GM12873 (cell line): ENCODE measurements at regions not wholly inside any gene's neighbourhood (a gene's known extent, or its start where the extent isn't known, plus 50 kb on each side); places are given as distances from the start of the nearest gene placed in this dataset.

Experiments
- TF ChIP-seq, protein P1 (sequence below): IDR thresholded peaks from 2 replicates; pipeline ENCODE4 v1.5.1; 2012; ENCODE audit warnings: low read depth, mild to moderate bottlenecking, moderate library complexity, low read length, control low read depth; ENCODE audit not compliant: insufficient read depth; ENCODE audit errors: missing control alignments

DNA sequence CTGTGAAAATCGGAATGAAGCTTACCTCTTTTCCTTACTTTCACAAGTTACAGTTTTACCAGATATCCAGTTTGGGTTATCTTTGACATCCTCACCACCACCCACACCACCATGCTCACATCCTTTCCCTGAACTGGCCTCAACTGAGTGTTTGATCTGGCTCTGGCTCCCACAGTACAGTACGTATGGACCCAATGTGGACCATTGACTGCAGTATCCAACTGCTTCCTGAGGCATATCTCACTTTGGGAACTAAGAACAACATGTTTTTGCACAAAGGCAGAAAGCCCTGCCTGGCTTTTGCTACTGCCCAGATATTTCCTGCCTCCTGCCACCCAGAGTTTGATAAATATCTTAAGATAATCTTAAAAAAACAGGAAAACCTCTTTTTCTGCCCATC lies 1232.0 kb upstream of the CDH18 start:
- TF ChIP-seq, protein P1, sequence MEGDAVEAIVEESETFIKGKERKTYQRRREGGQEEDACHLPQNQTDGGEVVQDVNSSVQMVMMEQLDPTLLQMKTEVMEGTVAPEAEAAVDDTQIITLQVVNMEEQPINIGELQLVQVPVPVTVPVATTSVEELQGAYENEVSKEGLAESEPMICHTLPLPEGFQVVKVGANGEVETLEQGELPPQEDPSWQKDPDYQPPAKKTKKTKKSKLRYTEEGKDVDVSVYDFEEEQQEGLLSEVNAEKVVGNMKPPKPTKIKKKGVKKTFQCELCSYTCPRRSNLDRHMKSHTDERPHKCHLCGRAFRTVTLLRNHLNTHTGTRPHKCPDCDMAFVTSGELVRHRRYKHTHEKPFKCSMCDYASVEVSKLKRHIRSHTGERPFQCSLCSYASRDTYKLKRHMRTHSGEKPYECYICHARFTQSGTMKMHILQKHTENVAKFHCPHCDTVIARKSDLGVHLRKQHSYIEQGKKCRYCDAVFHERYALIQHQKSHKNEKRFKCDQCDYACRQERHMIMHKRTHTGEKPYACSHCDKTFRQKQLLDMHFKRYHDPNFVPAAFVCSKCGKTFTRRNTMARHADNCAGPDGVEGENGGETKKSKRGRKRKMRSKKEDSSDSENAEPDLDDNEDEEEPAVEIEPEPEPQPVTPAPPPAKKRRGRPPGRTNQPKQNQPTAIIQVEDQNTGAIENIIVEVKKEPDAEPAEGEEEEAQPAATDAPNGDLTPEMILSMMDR, result no peak

DNA sequence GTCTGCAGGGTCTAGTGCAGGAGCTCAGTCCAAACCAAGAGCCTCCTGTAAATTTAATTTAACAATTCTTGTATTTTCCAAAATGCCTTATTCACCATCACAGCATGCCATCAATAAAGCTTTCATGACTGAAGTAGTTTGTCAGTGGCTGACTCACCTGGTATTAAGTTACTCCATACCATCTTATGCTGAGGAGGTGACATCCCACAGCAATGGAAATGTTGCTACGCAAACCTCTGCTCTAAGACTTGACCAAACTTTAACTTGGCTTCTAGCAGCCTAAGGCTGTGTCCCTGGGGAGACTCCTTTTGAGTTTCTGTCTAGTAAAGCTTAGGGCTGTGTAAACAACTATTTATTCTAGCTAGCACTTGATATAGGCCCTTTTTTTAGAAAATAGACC lies 1231.3 kb upstream of the CDH18 start:
- TF ChIP-seq, protein P1, result no peak

GRCh38 chr5:21212026-21212425 lies 1224.0 kb upstream of the CDH18 start:
- TF ChIP-seq, protein P1, result no peak

DNA sequence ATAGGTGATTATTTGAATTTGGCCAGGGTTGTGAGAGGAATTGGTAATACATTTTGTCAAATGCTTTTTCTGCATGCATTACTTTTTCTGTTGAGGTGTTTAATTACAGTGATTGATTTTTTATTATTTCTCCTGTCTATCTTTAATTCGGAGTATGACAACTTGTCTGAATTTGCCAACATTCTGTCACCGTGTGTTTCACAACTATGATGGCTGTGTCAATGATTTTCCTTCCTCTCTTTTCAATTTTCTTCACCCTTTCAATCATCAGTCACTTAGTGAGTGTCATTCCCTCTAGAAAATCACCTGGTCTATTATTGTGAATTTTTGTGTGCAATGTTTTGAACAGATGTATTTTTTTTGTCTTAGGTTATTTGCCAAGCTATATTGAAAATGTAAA lies 1221.4 kb upstream of the CDH18 start:
- TF ChIP-seq, protein P1, result no peak

DNA sequence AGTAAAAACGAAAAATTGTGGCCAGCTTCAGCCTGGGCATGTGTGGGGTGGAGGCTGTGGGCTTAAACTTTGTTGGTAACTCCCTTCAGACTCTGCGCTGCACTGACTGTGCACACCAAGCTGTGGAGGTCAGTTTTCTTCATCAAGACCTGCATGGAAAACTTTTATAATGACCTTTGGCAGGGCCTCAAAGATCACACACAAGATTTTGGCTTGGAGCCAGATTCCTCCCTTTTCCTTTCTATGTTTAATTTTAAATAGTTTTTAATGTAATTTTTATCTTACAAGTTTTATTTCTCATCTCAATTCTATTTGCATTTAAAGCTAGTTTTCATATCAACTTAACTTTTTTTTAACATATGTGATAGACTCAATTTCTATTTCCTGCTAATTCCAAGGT lies 1211.1 kb upstream of the CDH18 start:
- TF ChIP-seq, protein P1, result no peak

DNA sequence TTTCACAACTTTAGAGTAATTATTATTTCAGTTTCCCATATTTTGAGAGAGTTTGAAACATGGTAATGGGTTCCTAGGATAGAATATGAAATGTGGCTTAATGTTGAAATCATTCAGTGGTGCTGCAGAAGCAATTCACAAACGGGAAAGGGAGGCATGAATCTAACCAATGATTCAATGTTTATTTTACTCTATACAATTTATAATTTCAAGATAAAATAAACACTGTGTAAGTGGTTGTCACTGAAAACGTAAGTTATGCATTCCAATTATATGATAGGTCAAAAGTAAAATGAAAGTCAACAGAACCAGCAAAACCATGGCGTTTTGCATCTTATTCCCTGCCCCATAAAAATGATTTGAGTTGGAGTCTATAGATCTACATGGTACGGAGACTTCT lies 1207.1 kb upstream of the CDH18 start:
- TF ChIP-seq, protein P1, result no peak

DNA sequence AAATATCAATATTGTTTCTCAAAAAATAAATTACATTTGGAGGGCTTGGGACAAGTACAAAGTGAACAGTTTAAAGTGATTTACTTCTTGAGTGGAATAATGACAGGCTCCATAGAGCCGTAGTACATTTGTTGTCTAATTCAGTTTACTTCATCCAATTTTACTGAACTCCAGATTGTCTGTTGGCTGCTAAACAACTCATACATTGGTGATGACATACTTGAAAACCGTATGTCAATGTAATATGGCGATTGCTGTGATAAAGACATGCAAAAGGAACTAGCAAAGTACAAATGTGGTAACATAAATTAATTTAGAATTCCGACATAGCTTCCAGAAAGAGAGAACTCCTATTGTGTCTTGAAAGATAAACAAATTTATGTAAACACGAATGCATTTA lies 1197.5 kb upstream of the CDH18 start:
- TF ChIP-seq, protein P1, result no peak
